ENCODE measurements at regions not wholly inside any gene's neighbourhood (a gene's known extent, or its start where the extent isn't known, plus 50 kb on each side); places are given as distances from the start of the nearest gene placed in this dataset.

- Histone ChIP-seq H3K79me2 (replicated peaks; ENCODE audit: insufficient read depth, low read length) (no peaks in the 10 kb centered on the region), H3K36me3 (ENCODE audit: insufficient read depth, low read length) (no peaks in the 10 kb centered on the region), H4K20me1 (ENCODE audit: insufficient read depth) (no peaks in the 10 kb centered on the region)
These were observed 214.2 kb upstream of the PUDP start for GRCh38 chrX:7362111-7362510.

GRCh38 chrX:7351926-7352325 is 204.0 kb upstream of the PUDP start:
- Histone ChIP-seq H3K27ac (ENCODE audit: low read length) (no peak overlapping the region), H3K27me3 (ENCODE audit: insufficient read depth, low read depth, low read length) (no peaks in the 10 kb centered on the region), H3K4me2 (ENCODE audit: low read length) (no peak overlapping the region), H3F3A (ENCODE audit: insufficient read depth, low read length, poor library complexity, severe bottlenecking) (no peaks in the 10 kb centered on the region), H3K36me3 (ENCODE audit: insufficient read depth, low read length) (no peaks in the 10 kb centered on the region), H3K9ac (ENCODE audit: low read length) (no peak overlapping the region), H2AFZ (ENCODE audit: low read depth, low read length) (no peak overlapping the region), H3K4me3 (ENCODE audit: low read length) (no peak overlapping the region), H3K9me3 (ENCODE audit: low read length) (no peaks in the 10 kb centered on the region), H4K20me1 (ENCODE audit: insufficient read depth) (no peaks in the 10 kb centered on the region), H3K9me2 (ENCODE audit: insufficient read depth, low read length) (no peaks in the 10 kb centered on the region), H3K79me2 (replicated peaks; ENCODE audit: insufficient read depth, low read length) (no peaks in the 10 kb centered on the region)
- no peak for TF ChIP-seq EZH2 (IDR thresholded peaks at IDR 0.05; ENCODE audit: borderline replicate concordance, insufficient read depth, low read length, poor library complexity, severe bottlenecking)

More at GRCh38 chrX:7362111-7362510, 214.2 kb upstream of the PUDP start:
- H3F3A ChIP-seq (ENCODE audit: insufficient read depth, low read length, poor library complexity, severe bottlenecking): no peaks in the 10 kb centered on the region
- TF ChIP-seq REST (IDR thresholded peaks at IDR 0.05; ENCODE audit: borderline replicate concordance) (no peak), RAD21 (conservative IDR thresholded peaks at IDR 0.05) (no peak), MXI1 (conservative IDR thresholded peaks at IDR 0.05; ENCODE audit: poor library complexity, severe bottlenecking) (no peak), EZH2 (IDR thresholded peaks at IDR 0.05; ENCODE audit: borderline replicate concordance, insufficient read depth, low read length, poor library complexity, severe bottlenecking) (no peak), TAF1 (IDR thresholded peaks at IDR 0.05; ENCODE audit: low read depth) (no peak), CTCF (IDR thresholded peaks at IDR 0.05; ENCODE audit: poor library complexity, severe bottlenecking) (no peak), EP300 (conservative IDR thresholded peaks at IDR 0.05; ENCODE audit: poor library complexity, severe bottlenecking) (no peak), SMC3 (conservative IDR thresholded peaks at IDR 0.05; ENCODE audit: poor library complexity) (no peak), POLR2AphosphoS5 (IDR thresholded peaks at IDR 0.05) (no peak)
- H3K9me3 ChIP-seq (ENCODE audit: low read length): no peaks in the 10 kb centered on the region
- H3K27me3 ChIP-seq (ENCODE audit: insufficient read depth, low read depth, low read length): no peaks in the 10 kb centered on the region
- H2AFZ ChIP-seq (ENCODE audit: low read depth, low read length): no peak overlapping the region
- no peak overlapping the region for H3K4me3 ChIP-seq (ENCODE audit: low read length)
- no peak overlapping the region for H3K9ac ChIP-seq (ENCODE audit: low read length)
- H3K4me2 ChIP-seq (ENCODE audit: low read length): no peak overlapping the region
- no peak overlapping the region for H3K27ac ChIP-seq (ENCODE audit: low read length)
- H3K9me2 ChIP-seq (ENCODE audit: insufficient read depth, low read length): no peaks in the 10 kb centered on the region

DNA sequence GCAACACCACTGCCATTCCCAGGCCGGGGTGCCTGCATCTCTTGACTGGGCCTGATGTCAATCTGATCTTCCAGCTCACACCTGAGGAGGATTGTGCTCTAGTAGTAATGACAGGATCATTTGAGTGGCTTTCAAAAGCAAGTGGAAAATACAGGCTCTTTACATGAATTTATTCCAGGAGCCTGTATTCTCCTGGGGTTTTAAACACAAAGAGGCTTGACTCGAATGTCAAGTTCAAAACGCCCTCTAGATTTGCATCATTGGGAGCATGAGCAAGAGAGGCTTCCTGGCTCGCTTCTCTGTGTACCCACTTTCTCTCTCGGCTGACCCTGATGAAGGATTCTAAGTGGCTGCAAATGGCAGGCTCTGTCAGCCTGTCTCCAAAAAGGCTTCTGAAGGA is 199.5 kb upstream of the PUDP start:
- H3K4me2 ChIP-seq (ENCODE audit: low read length): no peak overlapping the region
- TF ChIP-seq POLR2AphosphoS5 (IDR thresholded peaks at IDR 0.05): peak; percentile 55
- no peak for TF ChIP-seq EZH2 (IDR thresholded peaks at IDR 0.05; ENCODE audit: borderline replicate concordance, insufficient read depth, low read length, poor library complexity, severe bottlenecking)
- TF ChIP-seq SMC3 (conservative IDR thresholded peaks at IDR 0.05; ENCODE audit: poor library complexity): peak; percentile 19
- TF ChIP-seq MXI1 (conservative IDR thresholded peaks at IDR 0.05; ENCODE audit: poor library complexity, severe bottlenecking): no peak
- TF ChIP-seq EP300 (conservative IDR thresholded peaks at IDR 0.05; ENCODE audit: poor library complexity, severe bottlenecking): peak; percentile 85
- no peak for TF ChIP-seq REST (IDR thresholded peaks at IDR 0.05; ENCODE audit: borderline replicate concordance)
- TF ChIP-seq TAF1 (IDR thresholded peaks at IDR 0.05; ENCODE audit: low read depth): no peak
- TF ChIP-seq CTCF (IDR thresholded peaks at IDR 0.05; ENCODE audit: poor library complexity, severe bottlenecking): no peak
- peak; percentile 38 for TF ChIP-seq RAD21 (conservative IDR thresholded peaks at IDR 0.05)
- H3K27ac ChIP-seq (ENCODE audit: low read length): peak overlapping the region; percentile 92

More for the DNA sequence above, 199.5 kb upstream of the PUDP start:
- H3K9ac ChIP-seq (ENCODE audit: low read length): peak overlapping the region; percentile 53
- no peaks in the 10 kb centered on the region for H3K9me3 ChIP-seq (ENCODE audit: low read length)
- H4K20me1 ChIP-seq (ENCODE audit: insufficient read depth): no peaks in the 10 kb centered on the region
- H3K4me3 ChIP-seq (ENCODE audit: low read length): peak overlapping the region; percentile 30
- no peaks in the 10 kb centered on the region for H3K27me3 ChIP-seq (ENCODE audit: insufficient read depth, low read depth, low read length)
- no peak overlapping the region for H2AFZ ChIP-seq (ENCODE audit: low read depth, low read length)
- no peaks in the 10 kb centered on the region for H3K36me3 ChIP-seq (ENCODE audit: insufficient read depth, low read length)
- no peaks in the 10 kb centered on the region for H3K9me2 ChIP-seq (ENCODE audit: insufficient read depth, low read length)
- no peaks in the 10 kb centered on the region for H3F3A ChIP-seq (ENCODE audit: insufficient read depth, low read length, poor library complexity, severe bottlenecking)
- no peaks in the 10 kb centered on the region for H3K79me2 ChIP-seq (replicated peaks; ENCODE audit: insufficient read depth, low read length)

Measured in neural cell (in vitro differentiated cells).